NCI-H2196 (cell line): ENCODE measurements at regions not wholly inside any gene's neighbourhood (a gene's known extent, or its start where the extent isn't known, plus 50 kb on each side); places are given as distances from the start of the nearest gene placed in this dataset.
A peak's percentile ranks its signal among the peaks of the same experiment; 100 is the strongest.

Experiments
- DNase-seq: peaks from one replicate; lab custom pipeline; 2025; ENCODE audit not compliant: unreplicated experiment; lab: John Stamatoyannopoulos, UW

GRCh38 chr22:49062802-49063544, 764.7 kb downstream of the BRD1 start:
- DNase-seq, result no peak

- DNase-seq, result peak; percentile 11
Observed at GRCh38 chr22:49062155-49062801, 765.4 kb downstream of the BRD1 start.

GRCh38 chr22:49057910-49058309, 769.8 kb downstream of the BRD1 start:
- DNase-seq, result no peak

GRCh38 chr22:49056301-49056700, 771.4 kb downstream of the BRD1 start:
- no peak for DNase-seq

GRCh38 chr22:49055406-49055805, 772.3 kb downstream of the BRD1 start:
- no peak for DNase-seq

- DNase-seq, result no peak
Observed at GRCh38 chr22:49053578-49053977, 774.1 kb downstream of the BRD1 start.

- DNase-seq, result no peak
Observed at GRCh38 chr22:49052560-49052959, 775.1 kb downstream of the BRD1 start.

- no peak for DNase-seq
Observed at GRCh38 chr22:49052023-49052538, 775.6 kb downstream of the BRD1 start.

GRCh38 chr22:49051491-49052022, 776.1 kb downstream of the BRD1 start:
- DNase-seq, result no peak

GRCh38 chr22:49049691-49050090, 778.0 kb downstream of the BRD1 start:
- no peak for DNase-seq

- DNase-seq, result no peak
Observed at GRCh38 chr22:49048591-49048990, 779.1 kb downstream of the BRD1 start.

GRCh38 chr22:49047447-49047846, 780.2 kb downstream of the BRD1 start:
- DNase-seq, result no peak

GRCh38 chr22:49046546-49047361, 780.9 kb downstream of the BRD1 start:
- DNase-seq, result peak; percentile 4

GRCh38 chr22:49046000-49046545, 781.6 kb downstream of the BRD1 start:
- DNase-seq, result no peak

- no peak for DNase-seq
Observed at GRCh38 chr22:49045276-49045675, 782.4 kb downstream of the BRD1 start.

- no peak for DNase-seq
Observed at GRCh38 chr22:49044776-49045175, 782.9 kb downstream of the BRD1 start.

- DNase-seq, result no peak
Observed at GRCh38 chr22:49044091-49044490, 783.6 kb downstream of the BRD1 start.

GRCh38 chr22:49042877-49043859, 784.5 kb downstream of the BRD1 start:
- DNase-seq, result no peak

- no peak for DNase-seq
Observed at GRCh38 chr22:49042066-49042465, 785.6 kb downstream of the BRD1 start.
